Muscle of leg (tissue), 3 donors: ENCODE measurements at regions not wholly inside any gene's neighbourhood (a gene's known extent, or its start where the extent isn't known, plus 50 kb on each side); places are given as distances from the start of the nearest gene placed in this dataset.
A peak's percentile ranks its signal among the peaks of the same experiment; 100 is the strongest.

ENCODE experiments used
- DNase-seq: peaks from one replicate; pipeline ENCODE4 v3.0.0; 2013
- H3K27ac ChIP-seq: one replicate; pipeline ENCODE4 v1.5.1; 2013; ENCODE audit warnings: mild to moderate bottlenecking, low read length, control low read depth
- H3K27me3 ChIP-seq: one replicate; pipeline ENCODE4 v1.6.1; 2013; ENCODE audit warnings: low read length; ENCODE audit not compliant: control insufficient read depth, insufficient read depth
- H3K36me3 ChIP-seq: one replicate; pipeline ENCODE4 v1.6.1; 2013; ENCODE audit warnings: low read length; ENCODE audit not compliant: control insufficient read depth, insufficient read depth
- H3K4me1 ChIP-seq: one replicate; pipeline ENCODE4 v1.6.1; 2013; ENCODE audit warnings: low read length; ENCODE audit not compliant: control insufficient read depth, insufficient read depth
- H3K4me3 ChIP-seq: one replicate; pipeline ENCODE4 v1.5.1; 2013; ENCODE audit warnings: low read length, control low read depth
- H3K9me3 ChIP-seq: replicated peaks from 2 replicates; pipeline ENCODE4 v1.6.1; 2013; ENCODE audit warnings: low read depth, low read length; ENCODE audit not compliant: control insufficient read depth
- WGBS: methylation state at CpG from one replicate; pipeline ENCODE4 v1.1.5; 2013; ENCODE audit warnings: missing lambda C conversion rate; ENCODE audit not compliant: insufficient coverage; 5-methylcytosine and 5-hydroxymethylcytosine counted together

DNA sequence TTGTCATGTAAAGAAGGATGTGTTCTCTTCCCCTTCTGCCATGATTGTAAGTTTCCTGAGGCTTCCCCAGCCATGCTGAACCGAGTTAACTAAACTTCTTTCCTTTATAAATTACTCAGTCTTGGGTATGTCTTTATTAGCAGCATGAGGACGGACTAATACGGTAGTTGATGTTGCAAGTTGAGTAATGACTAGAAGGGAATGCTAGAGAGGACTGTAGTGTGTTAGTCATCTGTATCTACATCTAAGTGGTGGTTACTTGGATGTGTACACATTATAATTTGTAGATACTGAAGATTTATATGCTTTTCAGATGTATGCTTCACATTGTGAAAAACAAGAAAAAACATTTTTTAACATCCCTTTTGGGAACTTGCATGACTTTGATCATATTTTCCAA is 244.6 kb downstream of the POLR1F start:
- DNase-seq = no peak
- WGBS = no CpG with 5 or more reads among the region's 3 CpGs
- no peak overlapping the region for H3K27ac ChIP-seq
- no peaks in the 10 kb centered on the region for H3K36me3 ChIP-seq
- no peaks in the 10 kb centered on the region for H3K27me3 ChIP-seq
- no peaks in the 10 kb centered on the region for H3K9me3 ChIP-seq
- H3K4me1 ChIP-seq = no peaks in the 10 kb centered on the region
- H3K4me3 ChIP-seq = no peak overlapping the region

- no peaks in the 10 kb centered on the region for H3K36me3 ChIP-seq
- no CpG with 5 or more reads among the region's 3 CpGs for WGBS
- no peak for DNase-seq
- H3K27me3 ChIP-seq = no peaks in the 10 kb centered on the region
- no peak overlapping the region for H3K27ac ChIP-seq
- H3K4me1 ChIP-seq = no peaks in the 10 kb centered on the region
- no peaks in the 10 kb centered on the region for H3K9me3 ChIP-seq
- H3K4me3 ChIP-seq = no peak overlapping the region
These were observed 245.3 kb downstream of the POLR1F start for GRCh38 chr7:19463581-19463980.

DNA sequence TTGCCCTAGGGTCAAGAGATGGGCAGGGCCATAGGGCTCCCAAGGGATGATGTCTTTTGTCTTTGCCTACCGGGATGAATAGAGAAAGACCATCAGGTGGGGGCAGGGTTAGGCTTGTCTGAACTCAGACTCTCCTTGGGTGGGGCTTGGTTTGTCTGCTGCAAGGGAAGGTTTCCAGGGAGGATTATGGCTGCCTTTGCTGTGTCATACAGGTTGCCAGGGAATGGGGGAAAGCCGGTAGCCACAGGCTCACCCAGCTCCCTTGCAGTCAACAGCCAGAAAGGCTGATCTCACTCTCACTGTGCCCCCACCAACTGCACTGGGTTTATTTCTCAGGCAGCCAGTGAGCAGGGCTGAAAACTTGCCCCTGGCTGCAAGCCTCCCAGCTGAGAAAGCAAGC is 253.2 kb downstream of the POLR1F start:
- H3K36me3 ChIP-seq = no peaks in the 10 kb centered on the region
- H3K4me3 ChIP-seq = no peak overlapping the region
- 40% methylated on average over 2 of the region's 2 CpGs for WGBS
- no peaks in the 10 kb centered on the region for H3K4me1 ChIP-seq
- peaks cover 2% of the 10 kb centered on the region for H3K9me3 ChIP-seq
- no peak overlapping the region for H3K27ac ChIP-seq
- H3K27me3 ChIP-seq = no peaks in the 10 kb centered on the region
- DNase-seq = no peak

GRCh38 chr7:19448091-19448490 is 260.7 kb downstream of the POLR1F start:
- Histone ChIP-seq H3K4me1 (no peaks in the 10 kb centered on the region), H3K36me3 (no peaks in the 10 kb centered on the region), H3K9me3 (peaks cover 2% of the 10 kb centered on the region), H3K27ac (no peak overlapping the region), H3K4me3 (no peak overlapping the region), H3K27me3 (no peaks in the 10 kb centered on the region)
- DNase-seq = no peak
- WGBS = no CpG with 5 or more reads among the region's 3 CpGs

DNA sequence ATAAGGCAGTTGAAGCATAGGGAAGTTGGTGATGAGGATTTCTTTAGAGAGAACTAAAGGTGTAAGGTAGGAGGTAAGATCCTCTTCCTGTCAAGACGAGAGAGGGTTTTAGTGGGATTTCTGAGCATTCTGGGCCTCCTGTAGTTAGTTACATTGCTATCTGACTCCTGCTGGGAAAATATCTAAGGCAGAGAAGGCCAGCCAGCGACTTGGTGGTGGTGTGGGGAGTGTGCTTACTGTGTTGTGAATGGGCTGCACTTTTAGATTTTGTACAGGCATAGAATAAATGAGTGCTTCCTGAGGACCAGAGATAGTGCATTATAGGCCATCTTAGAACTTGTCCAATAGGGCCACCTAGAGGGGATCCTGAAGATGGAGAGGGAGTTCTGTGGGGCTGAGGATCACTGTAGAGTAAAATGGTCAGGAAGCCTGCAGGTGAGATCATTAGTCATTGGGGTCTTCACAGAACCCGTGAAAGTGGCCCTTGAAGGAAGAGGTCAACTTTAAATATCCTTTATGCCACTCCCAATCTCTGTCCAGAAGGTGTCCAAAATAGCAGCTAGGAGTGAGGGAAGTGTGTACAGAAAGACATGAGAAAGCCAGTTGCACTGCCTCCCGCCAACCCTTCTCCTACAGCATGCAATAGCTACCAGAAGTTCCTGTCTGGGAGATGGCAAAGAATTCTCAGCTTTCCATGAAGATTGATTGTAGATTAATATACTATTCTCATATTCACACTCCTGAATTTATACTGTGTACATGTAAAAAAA is 266.6 kb downstream of the POLR1F start:
- Histone ChIP-seq H3K9me3 (no peaks in the 10 kb centered on the region), H3K36me3 (no peaks in the 10 kb centered on the region), H3K27me3 (no peaks in the 10 kb centered on the region), H3K4me1 (no peaks in the 10 kb centered on the region), H3K4me3 (no peak overlapping the region), H3K27ac (no peak overlapping the region)
- 46% methylated on average over 2 of the region's 4 CpGs for WGBS
- DNase-seq = peak; percentile 27

- Histone ChIP-seq H3K9me3 (no peaks in the 10 kb centered on the region), H3K4me1 (no peaks in the 10 kb centered on the region), H3K27ac (no peak overlapping the region), H3K36me3 (no peaks in the 10 kb centered on the region), H3K4me3 (no peak overlapping the region), H3K27me3 (no peaks in the 10 kb centered on the region)
- WGBS = no CpG with 5 or more reads among the region's 3 CpGs
- no peak for DNase-seq
These were observed 269.3 kb downstream of the POLR1F start for GRCh38 chr7:19439517-19439916.

- Histone ChIP-seq H3K27ac (no peak overlapping the region), H3K36me3 (no peaks in the 10 kb centered on the region)
- 83% methylated on average over 1 of the region's 1 CpG for WGBS
These were observed 271.4 kb downstream of the POLR1F start for GRCh38 chr7:19437446-19437845.

GRCh38 chr7:19427944-19428343 is 280.9 kb downstream of the POLR1F start:
- Histone ChIP-seq H3K4me1 (no peaks in the 10 kb centered on the region), H3K36me3 (no peaks in the 10 kb centered on the region), H3K27me3 (no peaks in the 10 kb centered on the region), H3K27ac (no peak overlapping the region), H3K9me3 (no peaks in the 10 kb centered on the region), H3K4me3 (no peak overlapping the region)
- DNase-seq = no peak
- WGBS = no CpG with 5 or more reads among the region's 3 CpGs

More at GRCh38 chr7:19437446-19437845, 271.4 kb downstream of the POLR1F start:
- Histone ChIP-seq H3K4me1 (no peaks in the 10 kb centered on the region), H3K9me3 (no peaks in the 10 kb centered on the region), H3K27me3 (no peaks in the 10 kb centered on the region), H3K4me3 (no peak overlapping the region)
- no peak for DNase-seq

DNA sequence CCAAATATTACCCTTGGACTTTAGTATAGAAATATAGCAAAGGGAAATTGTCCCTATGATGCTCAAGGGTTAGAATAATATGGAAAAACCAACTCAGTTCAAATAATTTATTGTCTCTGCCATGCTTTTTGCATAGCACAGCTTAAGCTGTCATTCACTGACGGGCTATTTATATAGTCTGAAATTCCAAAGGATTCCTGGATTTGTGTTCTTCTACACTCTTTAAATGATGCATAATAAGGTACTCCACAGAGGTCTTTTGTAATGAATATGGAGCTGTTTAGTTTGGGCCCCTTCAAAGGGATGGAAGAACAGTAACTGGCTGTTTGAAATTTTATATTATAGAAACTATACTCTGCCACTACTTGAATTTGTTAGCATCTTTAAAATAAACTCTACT is 276.6 kb upstream of the FERD3L start:
- DNase-seq = no peak
- Histone ChIP-seq H3K27me3 (no peaks in the 10 kb centered on the region), H3K27ac (no peak overlapping the region), H3K4me3 (no peak overlapping the region), H3K36me3 (no peaks in the 10 kb centered on the region), H3K4me1 (no peaks in the 10 kb centered on the region), H3K9me3 (no peaks in the 10 kb centered on the region)
- no CpG with 5 or more reads among the region's 1 CpG for WGBS

GRCh38 chr7:19417231-19417630 is 272.0 kb upstream of the FERD3L start:
- H3K9me3 ChIP-seq = no peaks in the 10 kb centered on the region
- no peaks in the 10 kb centered on the region for H3K4me1 ChIP-seq
- WGBS = no CpG with 5 or more reads among the region's 2 CpGs

DNA sequence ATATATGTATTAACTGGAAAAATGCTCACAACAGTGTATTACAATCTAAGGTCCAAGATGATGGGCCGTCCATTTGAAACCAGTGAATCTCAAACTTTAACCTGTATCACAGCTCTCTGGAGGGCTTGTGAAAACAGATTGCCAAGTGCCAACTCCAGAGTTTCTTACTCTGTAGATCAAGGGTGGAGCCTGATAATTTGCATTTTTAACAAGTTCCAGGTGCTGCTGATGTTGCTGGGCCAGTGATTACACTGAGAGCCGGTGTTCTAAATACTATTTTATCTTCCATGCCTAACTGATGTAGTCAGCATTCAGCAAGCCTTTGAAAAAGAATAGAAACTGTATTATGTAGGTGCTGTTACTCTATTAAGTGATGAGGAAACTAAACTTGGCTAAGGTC is 269.9 kb upstream of the FERD3L start:
- no peaks in the 10 kb centered on the region for H3K27me3 ChIP-seq
- no CpG with 5 or more reads among the region's 2 CpGs for WGBS
- H3K4me3 ChIP-seq = no peak overlapping the region
- no peak for DNase-seq
- H3K4me1 ChIP-seq = no peaks in the 10 kb centered on the region
- no peaks in the 10 kb centered on the region for H3K36me3 ChIP-seq
- H3K27ac ChIP-seq = no peak overlapping the region
- no peaks in the 10 kb centered on the region for H3K9me3 ChIP-seq

More at GRCh38 chr7:19417231-19417630, 272.0 kb upstream of the FERD3L start:
- DNase-seq = no peak
- Histone ChIP-seq H3K4me3 (no peak overlapping the region), H3K27ac (no peak overlapping the region), H3K27me3 (no peaks in the 10 kb centered on the region), H3K36me3 (no peaks in the 10 kb centered on the region)
